Left colon (tissue), 2 donors: ENCODE measurements at regions not wholly inside any gene's neighbourhood (a gene's known extent, or its start where the extent isn't known, plus 50 kb on each side); places are given as distances from the start of the nearest gene placed in this dataset.
A peak's percentile ranks its signal among the peaks of the same experiment; 100 is the strongest.

Experiments
- ATAC-seq: fragments of 200-7000 bp; cut with Tn5 transposase; one replicate; pipeline ENCODE4 v1.9.1; 2020; ENCODE audit warnings: mild to moderate bottlenecking, moderate library complexity
- DNase-seq, 2 donors: peaks; one replicate each; pipeline ENCODE4 v3.0.0-alpha.2; 2020
- intact Hi-C, 2 donors: fragments of 100-400 bp; cut with DNase I in 1 of 2; cut with micrococcal nuclease in 1 of 2; formaldehyde crosslinking; loops; one replicate each; pipeline versions ENCODE4 v1.11.2 to v1.14.0; 2022; cut with DNase I, micrococcal nuclease
- donor health status: DM: no; HTN: no; CAD: no.
- donor health status: DM: yes; HTN: yes; CAD: no.

DNA sequence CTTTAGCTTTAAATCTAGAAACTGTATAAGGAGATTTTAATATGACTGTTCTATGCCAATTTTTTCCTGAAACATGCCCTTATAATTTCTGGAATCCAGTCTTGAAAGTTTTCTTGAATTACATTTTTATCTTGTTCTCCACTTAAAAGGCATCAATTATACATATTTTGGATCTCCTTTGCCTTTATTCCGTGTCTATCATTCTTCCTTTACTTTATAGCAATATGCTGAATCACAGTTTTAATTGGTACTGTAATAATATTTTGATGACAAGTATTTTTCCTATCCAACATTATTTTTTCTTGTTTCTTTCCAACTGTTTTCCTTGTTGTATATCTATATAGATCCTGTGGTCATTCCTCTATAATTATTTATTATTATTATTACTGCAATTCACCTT, 361.2 kb downstream of the PIK3R1 start:
- DNase-seq (no peak), ATAC-seq (no peak)
- intact Hi-C loops = no loop called here

GRCh38 chr5:68582284-68582683, 366.7 kb downstream of the PIK3R1 start:
- intact Hi-C loops = no loop called here
- DNase-seq = no peak
- ATAC-seq = no peak

- intact Hi-C loops = no loop called here
These were observed 371.6 kb downstream of the PIK3R1 start for GRCh38 chr5:68587171-68587570.

GRCh38 chr5:68591850-68592249, 376.3 kb downstream of the PIK3R1 start:
- intact Hi-C loops = no loop called here
- ATAC-seq = no peak

More at GRCh38 chr5:68587171-68587570, 371.6 kb downstream of the PIK3R1 start:
- DNase-seq = no peak
- no peak for ATAC-seq

DNA sequence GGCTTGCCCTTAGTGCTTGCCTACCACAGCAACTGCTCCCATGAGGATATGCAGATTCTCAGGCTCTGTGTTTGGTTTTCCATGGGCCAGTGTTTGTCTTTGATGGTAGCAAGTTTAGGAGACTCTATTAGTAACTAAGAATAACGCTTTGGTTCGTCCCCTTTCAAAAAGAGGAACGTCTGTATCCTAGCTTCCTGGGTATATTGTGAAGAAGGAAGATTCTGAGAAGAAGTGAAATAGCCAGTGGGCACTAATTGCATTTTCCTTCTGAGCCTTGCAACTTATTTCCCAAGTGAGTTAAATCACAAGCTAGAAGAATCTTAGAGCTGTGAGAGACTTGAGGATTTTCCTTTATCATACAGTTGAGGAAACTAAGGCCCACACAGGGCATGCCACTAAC, 376.8 kb downstream of the PIK3R1 start:
- no peak for ATAC-seq
- DNase-seq = no peak
- intact Hi-C loops = no loop called here

More at GRCh38 chr5:68591850-68592249, 376.3 kb downstream of the PIK3R1 start:
- no peak for DNase-seq

DNA sequence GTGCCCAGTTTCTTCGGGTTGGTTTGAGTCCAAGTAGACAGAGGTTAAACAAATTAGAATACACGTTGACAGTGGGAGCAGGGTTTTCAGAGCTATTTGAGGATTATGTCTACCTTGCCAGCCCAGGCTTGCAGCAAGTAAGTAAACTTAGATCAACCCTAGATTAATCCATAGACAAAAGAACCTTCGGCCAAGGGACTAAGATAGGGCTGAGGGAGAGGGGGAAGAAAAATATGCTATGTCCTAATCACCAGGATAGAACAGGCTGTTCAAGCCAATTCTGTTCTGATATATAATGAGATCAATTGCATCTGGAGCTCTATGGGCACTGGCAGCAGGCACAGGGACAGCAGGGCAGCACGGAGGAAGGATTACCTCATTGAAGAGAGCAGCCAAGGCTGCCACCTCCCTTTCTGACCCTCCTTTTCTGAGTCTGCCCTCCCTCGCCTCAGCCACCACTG, 377.7 kb downstream of the PIK3R1 start:
- ATAC-seq (no peak), DNase-seq (no peak)
- intact Hi-C loops = no loop called here

DNA sequence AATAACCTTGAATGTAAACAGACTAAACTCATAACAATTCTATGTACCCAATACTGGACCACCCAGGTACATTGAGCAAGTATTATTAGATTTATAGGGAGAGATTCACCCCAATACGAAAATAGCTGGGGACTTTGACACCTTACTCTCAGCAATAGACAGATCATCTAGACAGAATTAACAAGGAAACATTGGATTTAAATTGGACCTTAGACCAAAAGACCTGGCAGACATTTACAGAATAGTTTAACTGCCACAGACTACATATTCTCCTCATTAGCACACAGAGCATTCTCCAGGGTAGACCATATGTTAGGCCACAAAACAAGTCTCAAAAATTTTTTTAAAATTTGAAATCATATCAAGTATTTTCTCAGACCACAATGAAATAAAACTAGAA, 397.4 kb downstream of the PIK3R1 start:
- peak; percentile 35 for ATAC-seq
- intact Hi-C loops = no loop called here
- DNase-seq = no peak

DNA sequence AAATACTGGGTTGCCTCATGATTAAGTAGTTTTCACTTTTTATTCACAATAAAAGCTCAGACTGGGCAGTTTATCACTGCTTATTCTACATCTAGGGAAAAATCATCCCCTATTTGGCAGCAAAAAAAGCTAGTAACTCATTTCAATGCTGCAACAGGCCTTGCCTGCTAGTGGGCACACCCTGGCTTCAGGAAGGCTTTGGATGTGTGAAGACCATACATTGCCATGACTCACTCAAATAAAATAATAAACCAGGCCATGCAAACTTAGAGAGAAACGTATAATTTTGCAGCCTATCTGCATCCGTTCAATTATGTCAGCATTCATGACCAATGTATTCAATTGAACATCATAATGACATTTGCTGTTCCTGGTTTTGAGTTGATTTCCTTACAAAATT, 402.9 kb downstream of the PIK3R1 start:
- ATAC-seq = peak; percentile 57
- DNase-seq = no peak
- intact Hi-C loops = no loop called here

DNA sequence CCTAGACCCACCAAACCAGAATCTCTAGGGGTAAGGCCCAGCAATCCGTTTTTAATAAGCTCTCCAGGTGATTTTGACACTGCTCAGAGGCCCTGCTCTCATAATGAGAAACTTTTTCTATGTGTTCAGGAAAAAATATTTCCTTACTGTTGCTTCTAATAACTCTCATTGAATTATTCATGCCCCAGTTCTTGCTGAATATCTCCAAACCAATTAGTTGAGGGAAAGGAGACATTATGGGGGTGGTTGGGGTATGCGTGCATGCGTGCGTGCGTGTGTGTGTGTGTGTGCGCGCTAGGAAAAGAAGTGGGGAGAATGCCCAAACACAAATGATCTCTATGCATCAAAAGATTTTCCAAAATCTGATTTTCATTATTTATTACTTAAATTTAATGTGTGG, 411.4 kb downstream of the PIK3R1 start:
- DNase-seq (no peak), ATAC-seq (no peak)
- intact Hi-C loops = no loop called here

DNA sequence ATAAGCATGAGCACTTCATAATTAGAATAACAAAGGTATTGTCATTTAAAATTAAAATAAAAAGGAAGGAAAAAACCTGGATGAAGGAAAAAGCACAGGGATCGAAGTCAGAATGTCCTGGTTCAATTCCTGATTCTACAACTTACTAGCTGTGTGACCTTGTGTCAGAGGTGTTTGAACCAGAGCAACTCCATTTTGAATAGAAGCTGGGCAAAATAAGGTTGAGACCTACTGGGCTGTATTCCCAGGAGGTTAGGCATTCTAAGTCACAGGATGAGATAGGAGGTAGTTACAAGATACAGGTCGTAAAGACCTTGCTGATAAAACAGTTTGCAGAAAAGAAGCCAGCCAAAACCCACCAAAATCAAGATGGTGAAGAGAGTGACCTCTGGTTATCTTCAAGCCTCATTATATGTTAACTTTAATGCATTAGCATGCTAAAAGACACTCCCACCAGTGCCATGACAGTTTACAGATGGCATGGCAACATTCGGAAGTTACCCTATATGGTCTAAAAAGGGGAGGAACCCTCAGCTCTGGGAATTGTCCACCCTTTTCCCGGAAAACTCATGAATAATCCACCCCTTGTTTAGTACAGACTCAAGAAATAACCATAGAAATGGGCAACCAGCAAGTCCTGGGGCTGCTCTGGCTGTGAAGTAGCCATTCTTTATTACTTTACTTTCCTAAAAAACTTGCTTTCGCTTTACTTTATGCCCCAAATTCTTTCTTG, 412.7 kb downstream of the PIK3R1 start:
- ATAC-seq (no peak), DNase-seq (no peak)
- intact Hi-C loops = no loop called here

GRCh38 chr5:68630354-68630753, 414.8 kb downstream of the PIK3R1 start:
- intact Hi-C loops = no loop called here
- DNase-seq (no peak), ATAC-seq (no peak)

DNA sequence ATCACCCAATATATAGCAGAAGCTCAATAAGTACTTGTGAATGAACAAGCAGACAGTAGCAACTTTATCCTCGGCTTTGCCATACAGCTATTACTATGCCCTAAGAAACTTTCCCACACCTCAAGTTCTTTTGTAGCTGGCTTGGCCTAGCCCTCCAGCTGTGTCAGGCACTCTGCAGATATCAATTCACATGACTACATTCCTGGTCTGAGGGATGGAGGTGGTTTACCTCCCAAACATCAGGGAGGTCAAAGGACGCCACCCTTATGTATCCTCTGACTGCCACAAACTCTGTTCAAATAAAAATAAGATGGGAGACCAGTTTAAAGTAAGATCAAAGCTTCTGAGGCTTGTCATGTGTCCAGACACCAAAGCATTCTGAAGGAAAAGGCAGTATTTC, 416.3 kb downstream of the PIK3R1 start:
- DNase-seq = no peak
- intact Hi-C loops = no loop called here
- ATAC-seq = no peak

DNA sequence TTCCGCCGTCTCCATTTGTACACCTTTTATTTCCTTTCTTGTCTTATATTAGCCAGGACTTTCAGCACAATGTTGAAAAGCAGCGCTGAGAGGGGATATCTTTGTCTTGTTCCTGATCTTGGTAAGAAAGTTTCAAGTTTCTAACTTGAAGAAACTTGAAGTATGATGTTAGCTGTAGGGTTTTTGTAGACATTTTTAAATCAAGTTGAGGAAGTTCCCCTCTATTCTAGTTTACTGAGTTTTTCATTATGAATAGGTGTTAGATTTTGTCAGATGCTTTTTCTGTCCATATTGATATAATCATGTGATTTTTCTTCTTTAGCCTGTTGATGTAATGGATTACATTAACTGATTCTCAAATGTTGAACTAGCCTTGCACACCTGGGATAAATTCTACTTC, 425.7 kb downstream of the PIK3R1 start:
- intact Hi-C loops = no loop called here
- DNase-seq (no peak), ATAC-seq (no peak)

DNA sequence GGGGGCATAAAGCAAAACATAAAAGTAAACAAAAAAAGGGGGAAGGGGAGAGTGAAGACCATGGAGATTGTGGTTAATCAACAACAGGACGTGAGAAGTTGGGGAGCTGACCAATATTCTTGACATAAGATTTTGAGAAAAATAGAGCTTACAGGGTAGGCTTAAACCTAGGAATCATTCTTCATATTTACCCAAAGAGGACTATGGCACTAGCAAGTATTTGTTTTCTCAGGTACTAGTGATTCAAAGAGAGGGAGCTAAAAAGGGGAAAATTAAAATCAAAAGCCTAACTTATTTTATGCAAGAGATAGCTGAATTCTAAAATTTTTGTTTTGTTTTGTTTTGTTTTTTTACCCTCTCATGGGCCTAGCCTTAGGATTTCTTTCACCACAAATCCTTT, 427.5 kb downstream of the PIK3R1 start:
- ATAC-seq (no peak), DNase-seq (no peak)
- intact Hi-C loops = no loop called here

DNA sequence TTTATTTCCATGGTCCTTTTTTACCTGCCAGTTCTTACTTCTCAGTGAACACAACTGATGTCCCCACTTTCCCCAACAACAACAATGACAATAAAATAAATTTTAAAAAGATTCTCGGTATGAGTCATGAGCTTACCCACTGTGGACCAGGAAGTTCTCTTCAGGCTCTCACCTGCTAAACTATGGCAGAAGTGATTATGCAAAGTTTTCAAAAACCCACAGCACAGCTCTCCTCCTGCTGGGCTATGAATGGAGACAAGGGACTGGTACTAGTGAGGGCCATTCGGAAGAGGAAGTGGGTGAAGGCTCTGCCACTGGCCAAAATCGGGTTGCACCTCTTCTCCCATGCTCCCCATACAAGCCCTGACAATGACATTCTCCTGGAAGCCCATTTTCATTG, 429.4 kb downstream of the PIK3R1 start:
- intact Hi-C loops = no loop called here
- DNase-seq (no peak), ATAC-seq (peak; percentile 54)

DNA sequence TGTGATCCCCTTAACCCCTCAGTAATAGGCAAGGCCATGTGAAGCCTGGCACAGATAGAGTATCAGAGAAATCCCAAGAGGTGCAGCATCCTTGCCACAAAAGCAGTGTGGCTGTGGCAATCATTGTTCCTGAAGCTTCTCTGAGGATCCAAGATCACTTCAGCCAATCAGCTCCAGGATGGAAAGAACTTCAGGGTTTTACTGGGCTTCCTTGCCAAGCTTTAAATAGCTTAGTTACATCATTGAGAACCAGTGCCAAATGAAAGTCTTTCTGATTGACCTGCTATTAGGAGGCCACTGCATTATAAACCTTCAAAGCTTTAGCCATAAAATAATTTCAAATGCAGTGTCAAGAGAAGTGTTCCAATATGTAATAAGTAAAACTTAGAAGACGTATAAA, 430.6 kb downstream of the PIK3R1 start:
- DNase-seq (no peak), ATAC-seq (peak; percentile 56)
- intact Hi-C loops = no loop called here

- DNase-seq (no peak), ATAC-seq (no peak)
- intact Hi-C loops = no loop called here
These were observed 432.2 kb downstream of the PIK3R1 start for GRCh38 chr5:68647743-68648142.

DNA sequence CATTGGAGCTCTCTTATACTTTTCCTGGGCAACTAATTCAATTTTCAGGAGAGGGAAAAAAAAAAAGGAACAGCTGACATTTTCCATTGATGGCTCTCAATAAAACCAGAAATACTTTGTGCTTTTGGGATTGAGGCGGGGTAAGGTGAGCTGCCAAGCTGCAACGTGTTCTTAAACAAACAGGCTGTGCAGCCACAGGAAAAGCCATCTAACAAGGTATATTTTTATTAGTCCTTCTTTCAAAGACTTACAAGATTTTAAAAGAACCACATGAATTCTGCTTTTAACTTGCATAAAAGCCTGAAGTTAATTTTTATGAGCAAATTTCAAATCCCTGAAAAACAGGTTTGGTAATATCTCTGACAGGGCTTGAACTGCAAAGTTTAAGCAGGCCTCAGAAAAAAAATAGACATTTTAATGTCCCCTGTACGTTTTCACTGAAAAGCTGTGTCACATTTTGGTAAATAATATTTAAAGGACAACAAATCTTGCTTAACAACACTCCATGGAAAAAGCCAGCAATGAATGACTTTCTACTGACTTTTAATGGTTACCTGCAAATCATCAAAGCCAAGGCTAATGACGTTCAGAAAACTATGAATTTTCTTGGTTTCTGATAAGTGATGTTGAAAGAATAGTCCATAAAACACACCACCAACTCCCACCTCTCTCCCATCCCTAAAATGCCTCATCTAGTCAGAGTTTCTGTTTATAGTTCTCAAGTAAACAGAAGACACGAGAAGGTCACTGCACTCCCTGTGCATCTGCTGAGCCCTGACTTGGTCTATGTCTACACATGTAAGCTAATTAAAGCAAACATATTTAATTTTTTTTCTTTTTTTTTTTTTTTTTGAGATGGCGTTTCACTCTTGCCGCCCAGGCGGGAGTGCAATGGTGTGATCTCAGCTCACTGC, 433.6 kb downstream of the PIK3R1 start:
- intact Hi-C loops = no loop called here
- DNase-seq (no peak), ATAC-seq (peak; percentile 51)

GRCh38 chr5:68652534-68652965, 437.0 kb downstream of the PIK3R1 start:
- intact Hi-C loops = no loop called here
- no peak for DNase-seq
- peak; percentile 82 for ATAC-seq

DNA sequence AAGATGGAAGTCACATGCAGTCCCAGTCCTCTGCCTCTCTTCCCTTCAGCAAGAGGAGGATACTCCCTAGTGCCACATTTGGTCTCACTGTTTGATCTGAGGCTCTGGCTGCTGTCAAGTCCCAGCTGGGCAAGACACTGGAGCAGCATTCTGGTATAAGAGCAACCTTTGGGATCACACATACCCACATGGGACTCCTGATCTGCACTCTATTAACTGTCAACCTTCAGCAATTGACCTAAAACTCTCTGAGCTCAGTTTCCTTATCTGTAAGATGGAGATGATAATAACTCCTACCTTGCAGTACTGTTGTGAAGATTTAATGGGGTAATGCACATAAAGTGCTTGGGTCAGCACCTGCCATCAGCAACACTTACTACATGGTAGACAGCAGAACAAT, 437.9 kb downstream of the PIK3R1 start:
- ATAC-seq (no peak), DNase-seq (no peak)
- intact Hi-C loops = no loop called here
